Tibial nerve (tissue), 4 donors: ENCODE measurements at regions not wholly inside any gene's neighbourhood (a gene's known extent, or its start where the extent isn't known, plus 50 kb on each side); places are given as distances from the start of the nearest gene placed in this dataset.
"Not testable (repeated sequence)": the region's sequence is repeated elsewhere in the genome, so short reads cannot be mapped to it uniquely, and the experiment has no call there.

Experiments
- DNase-seq, 2 donors: peaks; one replicate each; pipeline ENCODE4 v3.0.0-alpha.2; 2019; ENCODE audit warnings: low spot score in 2 of 2
- H3K27ac ChIP-seq, 4 donors: fragments of 200-600 bp; sonication (generic) in 3 of 4; one replicate each; pipeline ENCODE4 v1.5.1; 2017 to 2019; ENCODE audit warnings: mild to moderate bottlenecking in 1 of 4
- H3K27me3 ChIP-seq, 2 donors: fragments of 200-600 bp; sonication (generic) in 1 of 2; one replicate each; pipeline versions ENCODE4 v1.5.1 to v1.6.0; 2017 to 2019
- H3K36me3 ChIP-seq, 3 donors: fragments of 200-600 bp; sonication (generic); one replicate each; pipeline ENCODE4 v1.5.1; 2018 to 2019
- H3K4me1 ChIP-seq, 4 donors: fragments of 200-600 bp; sonication (generic) in 3 of 4; one replicate each; pipeline ENCODE4 v1.5.1; 2017 to 2019
- H3K4me3 ChIP-seq, 4 donors: fragments of 200-600 bp; sonication (generic) in 3 of 4; one replicate each; pipeline ENCODE4 v1.5.1; 2017 to 2019; ENCODE audit warnings: mild to moderate bottlenecking in 1 of 4, moderate library complexity in 1 of 4
- H3K9me3 ChIP-seq, 4 donors: fragments of 200-600 bp; sonication (generic) in 3 of 4; one replicate each; pipeline ENCODE4 v1.5.1; 2017 to 2019
- EP300 ChIP-seq, 2 donors: sonication (generic); formaldehyde crosslinking; IDR thresholded peaks; one replicate each; pipeline ENCODE4 v1.6.1; 2017; ENCODE audit warnings: antibody characterized with exemption in 2 of 2, mild to moderate bottlenecking in 1 of 2
- POLR2A ChIP-seq, 2 donors: fragments of 450-650 bp; IDR thresholded peaks; one replicate each; pipeline ENCODE4 v1.6.1; 2017; ENCODE audit warnings: antibody characterized with exemption in 2 of 2, mild to moderate bottlenecking in 2 of 2, moderate library complexity in 2 of 2
- WGBS, 2 donors: methylation state at CpG; one replicate each; pipeline ENCODE4 v1.1.5; 2018; 5-methylcytosine and 5-hydroxymethylcytosine counted together
- TF ChIP-seq, protein P1 (sequence below), 5 experiments: fragments of 200-600 bp in 3 of 5; fragments of 450-650 bp in 2 of 5; sonication (generic) in 3 of 5; IDR thresholded peaks; one replicate each; pipeline ENCODE4 v1.5.1; 2016 to 2019; ENCODE audit warnings: antibody characterized with exemption in 5 of 5, mild to moderate bottlenecking in 3 of 5, moderate library complexity in 2 of 5

DNA sequence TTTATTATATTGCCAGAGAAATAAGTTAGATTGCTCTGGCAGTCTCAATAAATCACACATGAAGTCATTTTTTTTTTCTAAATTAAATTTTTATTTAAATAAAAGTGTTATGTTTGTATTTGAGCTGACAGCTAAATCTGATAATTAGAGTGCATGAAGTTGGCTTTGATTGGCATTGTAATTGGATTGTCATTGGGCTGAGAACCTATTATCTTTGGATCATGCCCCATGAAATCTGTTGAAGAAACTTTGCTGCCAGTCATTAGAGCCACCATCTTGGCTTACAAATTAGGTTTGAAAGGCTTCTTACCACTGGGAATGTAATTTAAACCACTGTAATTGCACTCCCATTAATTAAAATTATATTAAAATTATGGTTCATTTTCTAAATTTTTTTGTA, 507.9 kb upstream of the FANCL start:
- Histone ChIP-seq H3K9me3 (no peaks in the 10 kb centered on the region), H3K27ac (no peak overlapping the region), H3K27me3 (no peaks in the 10 kb centered on the region), H3K4me3 (no peak overlapping the region), H3K36me3 (no peaks in the 10 kb centered on the region), H3K4me1 (no peaks in the 10 kb centered on the region)
- TF ChIP-seq POLR2A (IDR thresholded peaks at IDR 0.05), result no peak
- TF ChIP-seq, protein P1, sequence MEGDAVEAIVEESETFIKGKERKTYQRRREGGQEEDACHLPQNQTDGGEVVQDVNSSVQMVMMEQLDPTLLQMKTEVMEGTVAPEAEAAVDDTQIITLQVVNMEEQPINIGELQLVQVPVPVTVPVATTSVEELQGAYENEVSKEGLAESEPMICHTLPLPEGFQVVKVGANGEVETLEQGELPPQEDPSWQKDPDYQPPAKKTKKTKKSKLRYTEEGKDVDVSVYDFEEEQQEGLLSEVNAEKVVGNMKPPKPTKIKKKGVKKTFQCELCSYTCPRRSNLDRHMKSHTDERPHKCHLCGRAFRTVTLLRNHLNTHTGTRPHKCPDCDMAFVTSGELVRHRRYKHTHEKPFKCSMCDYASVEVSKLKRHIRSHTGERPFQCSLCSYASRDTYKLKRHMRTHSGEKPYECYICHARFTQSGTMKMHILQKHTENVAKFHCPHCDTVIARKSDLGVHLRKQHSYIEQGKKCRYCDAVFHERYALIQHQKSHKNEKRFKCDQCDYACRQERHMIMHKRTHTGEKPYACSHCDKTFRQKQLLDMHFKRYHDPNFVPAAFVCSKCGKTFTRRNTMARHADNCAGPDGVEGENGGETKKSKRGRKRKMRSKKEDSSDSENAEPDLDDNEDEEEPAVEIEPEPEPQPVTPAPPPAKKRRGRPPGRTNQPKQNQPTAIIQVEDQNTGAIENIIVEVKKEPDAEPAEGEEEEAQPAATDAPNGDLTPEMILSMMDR (IDR thresholded peaks at IDR 0.05), result no peak
- no peak for TF ChIP-seq EP300 (IDR thresholded peaks at IDR 0.05)
- DNase-seq, result no peak

DNA sequence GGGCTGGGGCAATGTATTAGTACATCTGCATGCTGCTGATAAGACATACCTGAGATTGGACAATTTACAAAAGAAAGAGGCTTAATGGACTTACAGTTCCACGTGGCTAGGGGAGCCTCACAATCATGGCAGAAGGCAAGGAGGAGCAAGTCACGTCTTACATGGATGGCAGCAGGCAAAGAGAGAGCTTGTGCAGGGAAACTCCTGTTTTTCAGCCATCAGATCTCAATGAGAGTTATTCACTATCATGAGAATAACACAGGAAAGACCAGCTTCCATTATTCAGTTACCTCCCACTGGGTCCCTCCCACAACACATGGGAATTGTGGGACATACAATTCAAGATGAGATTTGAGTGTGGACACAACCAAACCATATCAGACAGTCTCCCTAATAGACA, 504.2 kb upstream of the FANCL start:
- 84 to 88% methylated on average over 2 of the region's 2 CpGs for WGBS, 2 donors
- not testable (repeated sequence) for H3K27me3 ChIP-seq, H3K4me1 ChIP-seq, DNase-seq, H3K36me3 ChIP-seq, H3K4me3 ChIP-seq, H3K27ac ChIP-seq, H3K9me3 ChIP-seq

DNA sequence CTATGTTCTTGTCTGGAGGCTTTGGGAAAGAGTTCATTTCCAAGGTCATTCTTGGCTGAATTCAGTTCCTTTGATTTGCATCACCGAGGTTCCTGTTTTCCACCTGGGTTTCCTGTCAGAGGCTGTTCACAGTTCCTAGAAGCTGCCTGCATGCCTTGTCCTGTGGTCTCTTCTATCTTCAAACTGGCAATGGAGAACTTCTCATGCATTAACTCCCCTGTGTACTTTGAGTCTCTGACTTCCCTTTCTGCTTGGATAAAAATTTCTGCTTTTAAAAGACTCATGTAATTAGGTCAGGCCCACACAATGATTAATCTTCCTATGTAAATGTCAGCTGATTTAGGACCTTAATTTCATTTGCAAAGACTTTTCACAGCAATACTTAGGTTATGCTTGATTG, 499.3 kb upstream of the FANCL start:
- no peaks in the 10 kb centered on the region for H3K36me3 ChIP-seq
- no peak overlapping the region for H3K4me3 ChIP-seq
- H3K27me3 ChIP-seq, result no peaks in the 10 kb centered on the region
- H3K4me1 ChIP-seq, result no peaks in the 10 kb centered on the region
- DNase-seq, result no peak
- 65 to 69% methylated on average over 1 of the region's 1 CpG for WGBS, 2 donors
- H3K9me3 ChIP-seq, result no peaks in the 10 kb centered on the region
- TF ChIP-seq POLR2A (IDR thresholded peaks at IDR 0.05) (no peak), EP300 (IDR thresholded peaks at IDR 0.05) (no peak)
- TF ChIP-seq, protein P1 (IDR thresholded peaks at IDR 0.05), result no peak
- H3K27ac ChIP-seq, result no peak overlapping the region

DNA sequence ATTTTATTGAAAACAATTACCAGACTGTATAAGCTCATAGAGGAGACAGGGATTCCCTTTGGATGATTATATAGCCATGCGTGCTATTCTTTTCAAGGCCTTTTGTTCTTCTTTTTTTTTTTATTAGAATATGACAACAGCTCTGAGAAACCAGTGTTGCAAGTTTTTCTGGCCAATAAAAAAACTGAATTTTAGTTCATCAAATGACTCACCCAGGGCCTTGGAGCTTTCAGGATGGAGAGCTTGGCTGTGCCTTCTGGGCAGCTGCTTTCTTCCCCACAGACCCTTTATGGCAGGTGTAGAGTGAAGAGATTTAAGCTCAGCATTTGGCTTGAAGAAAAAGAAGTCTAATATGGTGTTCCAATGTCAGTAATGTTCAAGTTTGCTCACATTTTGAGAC, 497.9 kb upstream of the FANCL start:
- H3K27ac ChIP-seq, result no peak overlapping the region
- H3K36me3 ChIP-seq, result no peaks in the 10 kb centered on the region
- no peaks in the 10 kb centered on the region for H3K27me3 ChIP-seq
- TF ChIP-seq EP300 (IDR thresholded peaks at IDR 0.05), result no peak
- TF ChIP-seq, protein P1 (IDR thresholded peaks at IDR 0.05), result no peak
- no peak for TF ChIP-seq POLR2A (IDR thresholded peaks at IDR 0.05)
- DNase-seq, result no peak
- H3K4me1 ChIP-seq, result no peaks in the 10 kb centered on the region
- H3K9me3 ChIP-seq, result no peaks in the 10 kb centered on the region
- H3K4me3 ChIP-seq, result no peak overlapping the region
- 82 to 89% methylated on average over 1 of the region's 1 CpG for WGBS, 2 donors

DNA sequence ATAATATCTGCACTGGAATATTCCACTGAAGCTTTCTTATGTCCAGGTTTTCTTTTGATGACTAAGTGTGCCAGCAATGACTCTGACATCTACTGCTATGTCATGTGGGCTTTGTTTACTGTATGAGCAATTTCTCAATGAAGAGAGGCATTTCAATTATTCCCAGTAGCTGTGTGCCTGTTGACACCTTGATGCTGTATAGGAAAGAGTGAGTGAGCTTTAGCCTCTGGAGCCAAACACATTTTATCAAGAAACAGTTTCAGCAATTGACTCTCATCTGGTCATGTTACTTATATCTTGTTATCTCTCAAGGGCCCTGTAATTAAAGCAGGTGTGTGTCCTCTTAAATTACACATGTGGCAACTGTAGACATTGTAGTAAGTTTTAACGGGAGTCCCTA, 493.2 kb upstream of the FANCL start:
- TF ChIP-seq EP300 (IDR thresholded peaks at IDR 0.05), result no peak
- TF ChIP-seq, protein P1 (IDR thresholded peaks at IDR 0.05), result no peak
- Histone ChIP-seq H3K27me3 (no peaks in the 10 kb centered on the region), H3K4me1 (no peaks in the 10 kb centered on the region), H3K27ac (no peak overlapping the region), H3K4me3 (no peak overlapping the region), H3K36me3 (no peaks in the 10 kb centered on the region), H3K9me3 (no peaks in the 10 kb centered on the region)
- 56 to 57% methylated on average over 1 of the region's 1 CpG for WGBS, 2 donors
- no peak for DNase-seq

DNA sequence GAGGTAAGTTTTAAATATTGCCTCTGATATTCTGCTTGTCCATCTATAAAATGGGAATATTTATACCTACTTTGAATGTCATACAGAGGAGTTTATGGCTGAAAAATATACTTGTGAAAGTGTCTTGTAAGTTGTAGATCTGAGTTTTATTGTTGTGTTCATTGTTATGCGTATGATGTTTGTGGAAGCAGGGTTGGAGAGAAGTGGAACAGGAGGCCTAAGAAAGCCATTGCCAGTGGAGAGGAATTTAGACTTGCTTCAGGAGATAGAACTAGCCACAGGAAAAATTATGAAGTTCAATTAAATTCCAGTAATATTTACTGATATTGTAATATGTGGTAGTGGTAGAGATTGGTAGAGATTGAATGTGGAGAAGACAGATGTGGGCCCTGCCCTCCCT, 491.9 kb upstream of the FANCL start:
- no peaks in the 10 kb centered on the region for H3K4me1 ChIP-seq
- WGBS, 2 donors, result 98% methylated on average over 1 of the region's 1 CpG
- no peak overlapping the region for H3K4me3 ChIP-seq
- no peak overlapping the region for H3K27ac ChIP-seq
- H3K9me3 ChIP-seq, result no peaks in the 10 kb centered on the region
- no peak for DNase-seq
- TF ChIP-seq EP300 (IDR thresholded peaks at IDR 0.05) (no peak), POLR2A (IDR thresholded peaks at IDR 0.05) (no peak)
- TF ChIP-seq, protein P1 (IDR thresholded peaks at IDR 0.05), result no peak
- H3K36me3 ChIP-seq, result no peaks in the 10 kb centered on the region
- no peaks in the 10 kb centered on the region for H3K27me3 ChIP-seq
